HCT116 (cell line): ENCODE measurements at regions not wholly inside any gene's neighbourhood (a gene's known extent, or its start where the extent isn't known, plus 50 kb on each side); places are given as distances from the start of the nearest gene placed in this dataset.

Experiments
- CTCF ChIP-seq, 3 experiments: fragments of 200-600 bp in 1 of 3; sonication (generic) in 1 of 3; IDR thresholded peaks in 2 of 3; conservative IDR thresholded peaks in 1 of 3; 2 replicates each; pipeline ENCODE4 v1.5.1; 2012 to 2017; ENCODE audit warnings: low read depth in 2 of 3, low read length in 2 of 3, antibody characterized with exemption in 1 of 3, borderline replicate concordance in 1 of 3, control low read depth in 1 of 3, mild to moderate bottlenecking in 1 of 3, mixed read lengths in 1 of 3, mixed run types in 1 of 3, moderate library complexity in 1 of 3; ENCODE audit not compliant: insufficient read depth in 1 of 3
- EZH2 ChIP-seq: fragments of 200-600 bp; sonication (generic); IDR thresholded peaks from 2 replicates; pipeline ENCODE4 v1.6.1; 2017; ENCODE audit warnings: antibody characterized with exemption, mixed run types
- POLR2A ChIP-seq: IDR thresholded peaks from 2 replicates; pipeline ENCODE4 v1.7.0; 2011; ENCODE audit warnings: borderline replicate concordance; ENCODE audit not compliant: insufficient read depth, insufficient read length; ENCODE audit errors: extremely low read depth

GRCh38 chr2:120612931-120613330 lies 122.7 kb upstream of the GLI2 start:
- no peak for TF ChIP-seq CTCF (IDR thresholded peaks at IDR 0.05 in 2 of 3, conservative IDR thresholded peaks at IDR 0.05 in 1 of 3; ENCODE audit: borderline replicate concordance in 1 of 3, insufficient read depth in 1 of 3, low read depth in 2 of 3, low read length in 2 of 3)
- TF ChIP-seq POLR2A, result no peak
- no peak for TF ChIP-seq EZH2
